ENCODE measurements at regions not wholly inside any gene's neighbourhood (a gene's known extent, or its start where the extent isn't known, plus 50 kb on each side); places are given as distances from the start of the nearest gene placed in this dataset.
A peak's percentile ranks its signal among the peaks of the same experiment; 100 is the strongest.
"Not testable (repeated sequence)": the region's sequence is repeated elsewhere in the genome, so short reads cannot be mapped to it uniquely, and the experiment has no call there.

- Histone ChIP-seq H3K36me3 (ENCODE audit: low read depth, missing control alignments) (no peaks in the 10 kb centered on the region), H3K9me3 (no peaks in the 10 kb centered on the region), H3K27me3 (no peaks in the 10 kb centered on the region), H3K27ac (no peak overlapping the region), H3K4me1 (peaks cover 7% of the 10 kb centered on the region), H3K4me3 (no peak overlapping the region)
- no peak for DNase-seq
- TF ChIP-seq CTCF (IDR thresholded peaks at IDR 0.05) (no peak), POLR2A (IDR thresholded peaks at IDR 0.05) (no peak)
- intact Hi-C loops (cut with DNase I; ENCODE audit: low total_unique reads): no loop called here
- WGBS, 2 donors: 95 to 96% methylated on average over 5 of the region's 5 CpGs
Observed at GRCh38 chr12:124470139-124470538, 97.3 kb downstream of the NCOR2 start.

DNA sequence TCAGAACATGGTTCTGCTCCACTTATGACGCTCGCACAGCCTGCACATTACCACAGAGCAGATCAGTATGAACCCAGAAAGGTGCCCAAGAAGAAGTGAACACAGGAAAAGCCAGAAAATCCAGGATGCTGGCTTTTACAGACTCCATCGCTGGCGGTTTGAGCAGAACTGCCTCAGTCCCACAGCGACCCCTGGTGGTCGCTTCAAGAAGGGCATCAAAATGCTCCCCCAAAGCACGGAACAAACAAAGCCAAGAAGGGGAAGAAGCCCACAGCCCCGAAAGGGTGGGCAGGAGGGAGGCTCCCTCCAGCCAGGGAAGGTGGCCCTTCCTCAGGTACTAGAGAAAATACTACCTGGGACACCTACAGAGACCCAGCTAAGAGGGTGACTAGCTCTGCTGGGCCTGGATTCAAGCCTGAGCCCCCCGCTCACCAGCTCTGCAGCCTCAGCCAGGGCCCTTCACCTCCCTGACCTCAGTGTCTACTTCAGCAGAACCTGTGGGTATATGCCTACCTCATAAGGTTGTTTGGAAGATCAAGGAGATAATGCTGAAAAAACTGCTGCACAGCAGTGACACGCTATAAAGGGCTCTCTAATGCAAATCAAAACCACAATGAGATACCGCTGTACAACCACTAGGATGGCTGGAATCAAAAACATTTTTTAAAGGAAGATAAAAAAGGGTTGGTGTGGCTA, 98.1 kb downstream of the NCOR2 start:
- Histone ChIP-seq H3K4me3 (no peak overlapping the region), H3K27ac (no peak overlapping the region), H3K27me3 (no peaks in the 10 kb centered on the region), H3K9me3 (no peaks in the 10 kb centered on the region), H3K4me1 (peaks cover 2% of the 10 kb centered on the region), H3K36me3 (ENCODE audit: low read depth, missing control alignments) (no peaks in the 10 kb centered on the region)
- intact Hi-C loops (cut with DNase I; ENCODE audit: low total_unique reads): no loop called here
- TF ChIP-seq CTCF (IDR thresholded peaks at IDR 0.05): peak in 2 of 3 experiments; percentile 61 to 80
- TF ChIP-seq POLR2A (IDR thresholded peaks at IDR 0.05): no peak
- WGBS, 2 donors: 84 to 88% methylated on average over 11 of the region's 11 CpGs
- DNase-seq: no peak

GRCh38 chr12:124467549-124467948, 99.9 kb downstream of the NCOR2 start:
- intact Hi-C loops (cut with DNase I; ENCODE audit: low total_unique reads); DNase-seq; H3K27me3 ChIP-seq; H3K27ac ChIP-seq; H3K36me3 ChIP-seq (ENCODE audit: low read depth, missing control alignments); H3K9me3 ChIP-seq; H3K4me1 ChIP-seq; H3K4me3 ChIP-seq: not testable (repeated sequence)
- WGBS, 2 donors: 100% methylated on average over 1 of the region's 1 CpG; no CpG with 5 or more reads in 1 of the 2 donors

DNA sequence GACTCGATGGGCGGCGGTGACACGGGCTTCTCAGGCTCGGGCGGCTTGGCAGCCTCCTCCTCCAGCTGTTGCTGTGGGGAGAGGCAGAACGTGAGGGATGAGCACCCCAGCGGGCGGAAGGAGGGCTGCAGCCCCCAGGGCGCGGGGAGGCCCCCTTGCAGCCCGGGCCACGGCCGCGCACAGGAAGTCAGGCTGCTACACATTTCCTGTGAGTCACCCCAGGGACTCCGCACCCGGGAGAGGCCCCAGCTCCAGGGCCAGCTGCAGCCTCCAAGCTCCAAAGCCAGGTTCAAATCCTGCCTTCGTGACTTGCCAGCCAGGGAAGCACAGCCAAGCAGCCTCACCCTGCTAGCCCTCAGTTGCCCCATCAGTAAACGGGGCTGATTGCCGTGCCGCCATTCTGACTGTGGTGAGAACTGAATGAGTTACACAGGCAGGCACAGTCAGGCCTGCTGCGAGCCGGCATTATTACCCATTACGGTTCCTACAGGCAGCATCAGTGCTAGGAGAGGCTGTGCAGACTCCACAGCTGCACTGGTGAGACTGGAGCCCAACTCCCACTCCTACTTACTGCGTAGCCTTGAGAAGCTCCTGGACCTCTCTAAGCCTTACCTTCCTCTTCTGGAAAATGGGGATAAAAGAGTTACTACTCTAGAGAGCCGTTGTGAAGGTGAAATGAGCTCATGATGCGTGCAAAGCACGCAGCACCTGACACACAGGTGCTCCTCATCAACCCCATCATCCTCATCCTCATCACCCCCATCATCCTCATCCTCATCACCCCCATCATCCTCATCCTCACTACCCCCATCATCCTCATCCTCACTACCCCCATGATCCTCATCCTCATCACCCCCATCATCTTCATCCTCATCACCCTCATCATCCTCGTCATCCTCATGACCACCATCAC, 100.9 kb downstream of the NCOR2 start:
- H3K9me3 ChIP-seq: no peaks in the 10 kb centered on the region
- WGBS, 2 donors: 83 to 90% methylated on average over 7 to 29 of the region's 29 CpGs
- no peak overlapping the region for H3K4me3 ChIP-seq
- H3K4me1 ChIP-seq: peaks cover 8% of the 10 kb centered on the region
- TF ChIP-seq POLR2A (IDR thresholded peaks at IDR 0.05): no peak
- TF ChIP-seq CTCF (IDR thresholded peaks at IDR 0.05): no peak
- H3K27ac ChIP-seq: no peak overlapping the region
- intact Hi-C loops (cut with DNase I; ENCODE audit: low total_unique reads): no loop called here
- DNase-seq: no peak
- H3K27me3 ChIP-seq: no peaks in the 10 kb centered on the region
- no peaks in the 10 kb centered on the region for H3K36me3 ChIP-seq (ENCODE audit: low read depth, missing control alignments)

DNA sequence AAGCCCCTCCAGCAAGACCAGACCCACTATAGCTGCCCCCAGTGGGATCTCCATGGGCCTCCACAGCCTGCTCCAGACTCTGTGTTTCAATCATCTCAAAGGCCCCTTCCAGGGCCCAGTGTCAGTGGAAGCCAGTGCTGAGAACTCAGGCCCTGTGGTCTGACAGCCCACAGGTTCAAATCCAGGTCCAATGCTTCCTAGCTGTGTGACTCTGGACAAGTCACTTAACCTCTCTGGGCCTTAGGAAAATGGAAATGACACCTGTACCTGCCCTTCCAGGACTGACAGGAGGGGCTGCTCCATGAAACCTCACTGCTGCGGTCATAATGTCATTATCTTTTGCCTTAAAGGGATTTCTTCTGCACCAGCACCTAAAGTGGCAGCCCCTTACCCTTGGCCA, 101.9 kb downstream of the NCOR2 start:
- no peaks in the 10 kb centered on the region for H3K9me3 ChIP-seq
- DNase-seq: no peak
- intact Hi-C loops (cut with DNase I; ENCODE audit: low total_unique reads): no loop called here
- no peaks in the 10 kb centered on the region for H3K36me3 ChIP-seq (ENCODE audit: low read depth, missing control alignments)
- peaks cover 12% of the 10 kb centered on the region for H3K4me1 ChIP-seq
- H3K27me3 ChIP-seq: no peaks in the 10 kb centered on the region
- TF ChIP-seq POLR2A (IDR thresholded peaks at IDR 0.05): no peak
- TF ChIP-seq CTCF (IDR thresholded peaks at IDR 0.05): no peak
- no peak overlapping the region for H3K27ac ChIP-seq
- 92 to 100% methylated on average over 1 of the region's 1 CpG for WGBS, 2 donors
- no peak overlapping the region for H3K4me3 ChIP-seq
